Osteoblast (primary cell): ENCODE measurements at regions not wholly inside any gene's neighbourhood (a gene's known extent, or its start where the extent isn't known, plus 50 kb on each side); places are given as distances from the start of the nearest gene placed in this dataset.

Experiments
- DNase-seq: peaks from one replicate; pipeline ENCODE4 v3.0.0; 2011; ENCODE audit warnings: low spot score, mixed read lengths; ENCODE audit not compliant: insufficient read length; ENCODE audit errors: missing footprints
- H2AFZ ChIP-seq: 2 replicates; pipeline ENCODE4 v1.6.0; 2011; ENCODE audit warnings: mild to moderate bottlenecking, low read length
- H3K27ac ChIP-seq: 2 replicates; pipeline ENCODE4 v1.5.1; 2011; ENCODE audit warnings: mild to moderate bottlenecking, low read depth, low read length, moderate library complexity
- H3K27me3 ChIP-seq: 2 replicates; pipeline ENCODE4 v1.6.0; 2012; ENCODE audit warnings: mild to moderate bottlenecking, control low read depth, inconsistent platforms, low read length, moderate library complexity; ENCODE audit not compliant: insufficient read depth
- H3K36me3 ChIP-seq: 2 replicates; pipeline ENCODE4 v1.5.1; 2011; ENCODE audit warnings: mild to moderate bottlenecking, low read length, control low read depth, moderate library complexity; ENCODE audit not compliant: insufficient read depth
- H3K4me1 ChIP-seq: 2 replicates; pipeline ENCODE4 v1.5.1; 2011; ENCODE audit warnings: mild to moderate bottlenecking, low read length, control low read depth, moderate library complexity; ENCODE audit not compliant: insufficient read depth
- H3K4me2 ChIP-seq: 2 replicates; pipeline ENCODE4 v1.6.0; 2011; ENCODE audit warnings: mild to moderate bottlenecking, low read length; ENCODE audit not compliant: insufficient read depth
- H3K4me3 ChIP-seq: fragments of 200-600 bp; sonication (generic); 3 replicates; pipeline ENCODE4 v1.5.1; 2012; ENCODE audit warnings: mild to moderate bottlenecking, low read length, inconsistent platforms; ENCODE audit not compliant: insufficient read depth
- H3K79me2 ChIP-seq: 2 replicates; pipeline ENCODE4 v1.6.0; 2012; ENCODE audit warnings: mild to moderate bottlenecking, low read length, control low read depth, inconsistent platforms; ENCODE audit not compliant: insufficient read depth
- H3K9me3 ChIP-seq: 2 replicates; pipeline ENCODE4 v1.5.1; 2011; ENCODE audit warnings: low read depth, low read length, control low read depth
- H4K20me1 ChIP-seq: 2 replicates; pipeline ENCODE4 v1.6.0; 2012; ENCODE audit warnings: mild to moderate bottlenecking, low read length, control low read depth; ENCODE audit not compliant: insufficient read depth
- CTCF ChIP-seq: IDR thresholded peaks from 2 replicates; pipeline ENCODE4 v1.5.1; 2011; ENCODE audit warnings: mild to moderate bottlenecking, low read depth, low read length, moderate library complexity; ENCODE audit errors: extremely low read depth

- no peak overlapping the region for H3K4me2 ChIP-seq
- H3K4me3 ChIP-seq: no peak overlapping the region
- no peaks in the 10 kb centered on the region for H3K9me3 ChIP-seq
- H3K36me3 ChIP-seq: no peaks in the 10 kb centered on the region
- H3K79me2 ChIP-seq: no peaks in the 10 kb centered on the region
- no peak for TF ChIP-seq CTCF
- no peaks in the 10 kb centered on the region for H3K4me1 ChIP-seq
- H3K27me3 ChIP-seq: no peaks in the 10 kb centered on the region
- no peak overlapping the region for H3K27ac ChIP-seq
- DNase-seq: no peak
- peak overlapping the region; percentile 43 for H2AFZ ChIP-seq
- no peaks in the 10 kb centered on the region for H4K20me1 ChIP-seq
Observed at GRCh38 chr18:28485918-28486317, 309.0 kb upstream of the CDH2 start.

GRCh38 chr18:28485210-28485801 lies 308.4 kb upstream of the CDH2 start:
- H3K9me3 ChIP-seq: no peaks in the 10 kb centered on the region
- no peaks in the 10 kb centered on the region for H4K20me1 ChIP-seq
- H3K79me2 ChIP-seq: no peaks in the 10 kb centered on the region
- no peaks in the 10 kb centered on the region for H3K36me3 ChIP-seq
- H3K27me3 ChIP-seq: no peaks in the 10 kb centered on the region
- H2AFZ ChIP-seq: no peak overlapping the region
- no peak for DNase-seq
- H3K4me1 ChIP-seq: no peaks in the 10 kb centered on the region
- no peak overlapping the region for H3K4me3 ChIP-seq
- no peak overlapping the region for H3K4me2 ChIP-seq
- no peak for TF ChIP-seq CTCF
- no peak overlapping the region for H3K27ac ChIP-seq

- DNase-seq: no peak
- no peaks in the 10 kb centered on the region for H3K79me2 ChIP-seq
- H3K4me3 ChIP-seq: no peak overlapping the region
- no peaks in the 10 kb centered on the region for H4K20me1 ChIP-seq
- H3K36me3 ChIP-seq: no peaks in the 10 kb centered on the region
- no peaks in the 10 kb centered on the region for H3K27me3 ChIP-seq
- no peak overlapping the region for H2AFZ ChIP-seq
- H3K27ac ChIP-seq: no peak overlapping the region
- no peaks in the 10 kb centered on the region for H3K4me1 ChIP-seq
- H3K4me2 ChIP-seq: no peak overlapping the region
- TF ChIP-seq CTCF: no peak
- H3K9me3 ChIP-seq: no peaks in the 10 kb centered on the region
Observed at GRCh38 chr18:28478531-28478930, 301.6 kb upstream of the CDH2 start.

GRCh38 chr18:28476302-28476701 lies 299.4 kb upstream of the CDH2 start:
- H3K9me3 ChIP-seq: no peaks in the 10 kb centered on the region
- no peaks in the 10 kb centered on the region for H3K79me2 ChIP-seq
- no peak overlapping the region for H3K27ac ChIP-seq
- no peak for TF ChIP-seq CTCF
- H3K4me3 ChIP-seq: no peak overlapping the region
- no peaks in the 10 kb centered on the region for H3K27me3 ChIP-seq
- DNase-seq: no peak
- no peaks in the 10 kb centered on the region for H3K36me3 ChIP-seq
- no peak overlapping the region for H3K4me2 ChIP-seq
- no peaks in the 10 kb centered on the region for H3K4me1 ChIP-seq
- H2AFZ ChIP-seq: no peak overlapping the region
- H4K20me1 ChIP-seq: no peaks in the 10 kb centered on the region
